H1 (cell line): ENCODE measurements at regions not wholly inside any gene's neighbourhood (a gene's known extent, or its start where the extent isn't known, plus 50 kb on each side); places are given as distances from the start of the nearest gene placed in this dataset.

ENCODE experiments used
- CTCF ChIA-PET: fragments of 300-600 bp; sonication (Branson Sonifier 250); formaldehyde crosslinking; loops from one replicate; lab custom pipeline; 2021; ENCODE audit not compliant: partially characterized antibody; lab: Charles Lee
- POLR2A ChIA-PET: fragments of 300-600 bp; sonication (Branson Sonifier 250); formaldehyde crosslinking; loops from one replicate; lab custom pipeline; 2021; ENCODE audit warnings: inconsistent platforms; ENCODE audit not compliant: partially characterized antibody; lab: Charles Lee
- DNase-seq, 2 experiments: peaks; one replicate each; pipeline versions ENCODE4 v3.0.0 to v3.0.0-alpha.2; 2010 to 2022; ENCODE audit warnings: low spot score in 2 of 2, low read depth in 1 of 2, mixed read lengths in 1 of 2
- FAIRE-seq: peaks from 2 replicates; lab custom pipeline; 2011; peaks lifted over from hg19 to GRCh38; lab: Jason Lieb, UNC
- H2AFZ ChIP-seq: 2 replicates; pipeline ENCODE4 v1.8.1; 2012; ENCODE audit warnings: low read length, inconsistent platforms
- H2AK5ac ChIP-seq: 2 replicates; pipeline ENCODE4 v1.6.1; 2013; ENCODE audit warnings: low read depth, low read length
- H2BK120ac ChIP-seq: replicated peaks from 2 replicates; pipeline ENCODE3; 2013; ENCODE audit warnings: low read depth, low read length, inconsistent platforms
- H2BK12ac ChIP-seq: 2 replicates; pipeline ENCODE4 v1.6.1; 2013; ENCODE audit warnings: low read depth, low read length
- H2BK15ac ChIP-seq: 2 replicates; pipeline ENCODE4 v1.6.1; 2013; ENCODE audit warnings: low read length
- H2BK20ac ChIP-seq: 2 replicates; pipeline ENCODE4 v1.6.1; 2013; ENCODE audit warnings: low read length
- H2BK5ac ChIP-seq: 2 replicates; pipeline ENCODE4 v1.6.1; 2013; ENCODE audit warnings: low read depth, low read length
- H3K14ac ChIP-seq: 2 replicates; pipeline ENCODE4 v1.6.1; 2013; ENCODE audit warnings: inconsistent platforms; ENCODE audit not compliant: insufficient read length
- H3K18ac ChIP-seq: 2 replicates; pipeline ENCODE4 v1.6.1; 2013; ENCODE audit warnings: low read length; ENCODE audit errors: extremely low read depth
- H3K23ac ChIP-seq: 2 replicates; pipeline ENCODE4 v1.6.1; 2013; ENCODE audit warnings: inconsistent platforms; ENCODE audit not compliant: insufficient read length
- H3K23me2 ChIP-seq: 2 replicates; pipeline ENCODE4 v1.6.1; 2013; ENCODE audit warnings: low read depth, low read length
- H3K27ac ChIP-seq: 2 replicates; pipeline ENCODE4 v1.6.1; 2011; ENCODE audit warnings: low read depth, low read length, inconsistent platforms
- H3K27me3 ChIP-seq, 4 experiments: replicated peaks in 1 of 4; 1 replicate in 1 of 4; 2 replicates in 3 of 4; pipeline versions ENCODE4 v1.6.1 to v1.8.1; 2011 to 2013; ENCODE audit warnings: low read length in 3 of 4, mild to moderate bottlenecking in 3 of 4, inconsistent platforms in 2 of 4, mixed read lengths in 2 of 4, moderate library complexity in 1 of 4; ENCODE audit not compliant: control insufficient read depth in 3 of 4, insufficient read depth in 3 of 4; ENCODE audit errors: extremely low read depth in 1 of 4
- H3K36me3 ChIP-seq, 4 experiments: 2 replicates each; pipeline versions ENCODE4 v1.6.1 to v1.8.1; 2011 to 2013; ENCODE audit warnings: mild to moderate bottlenecking in 4 of 4, low read length in 3 of 4, moderate library complexity in 2 of 4, control low read depth in 1 of 4, inconsistent platforms in 1 of 4; ENCODE audit not compliant: insufficient read depth in 4 of 4, control insufficient read depth in 2 of 4
- H3K4ac ChIP-seq: replicated peaks from 2 replicates; pipeline ENCODE3; 2013; ENCODE audit warnings: low read length, low read depth, mixed read lengths, inconsistent platforms; ENCODE audit not compliant: insufficient read length
- H3K4me1 ChIP-seq, 4 experiments: replicated peaks in 1 of 4; 1 replicate in 1 of 4; 2 replicates in 3 of 4; pipeline versions ENCODE4 v1.6.1 to v1.8.1; 2011 to 2013; ENCODE audit warnings: low read length in 3 of 4, inconsistent platforms in 2 of 4, mixed read lengths in 1 of 4; ENCODE audit not compliant: insufficient read depth in 4 of 4, control insufficient read depth in 3 of 4
- H3K4me2 ChIP-seq, 2 experiments: 2 replicates each; pipeline versions ENCODE4 v1.6.1 to v1.8.1; 2011 to 2013; ENCODE audit warnings: low read depth in 2 of 2, low read length in 2 of 2, control low read depth in 1 of 2, inconsistent platforms in 1 of 2, mild to moderate bottlenecking in 1 of 2; ENCODE audit not compliant: insufficient read depth in 1 of 2
- H3K4me3 ChIP-seq, 4 experiments: fragments of 200-600, 300-600 bp in 1 of 4; sonication (generic), shearing (Covaris generic), sonication (Bioruptor Twin) in 1 of 4; 2 replicates each; pipeline versions ENCODE4 v1.5.1 to v1.8.1; 2011 to 2016; ENCODE audit warnings: low read length in 4 of 4, low read depth in 3 of 4, control low read depth in 2 of 4, inconsistent platforms in 2 of 4, mild to moderate bottlenecking in 2 of 4, mixed read lengths in 1 of 4, moderate library complexity in 1 of 4; ENCODE audit not compliant: insufficient read depth in 2 of 4; ENCODE audit errors: extremely low read depth in 1 of 4
- H3K56ac ChIP-seq: replicated peaks from 2 replicates; pipeline ENCODE3; 2013; ENCODE audit warnings: low read depth, mild to moderate bottlenecking, mixed read lengths, low read length, inconsistent platforms; ENCODE audit not compliant: insufficient read length
- H3K79me1 ChIP-seq: 2 replicates; pipeline ENCODE4 v1.6.1; 2013; ENCODE audit warnings: low read depth, low read length, control low read depth
- H3K79me2 ChIP-seq, 2 experiments: 2 replicates each; pipeline versions ENCODE4 v1.6.1 to v1.8.1; 2012 to 2013; ENCODE audit warnings: low read length in 2 of 2, mild to moderate bottlenecking in 2 of 2, inconsistent platforms in 1 of 2; ENCODE audit not compliant: insufficient read depth in 2 of 2, control insufficient read depth in 1 of 2
- H3K9ac ChIP-seq, 4 experiments: replicated peaks in 1 of 4; 1 replicate in 1 of 4; 2 replicates in 3 of 4; pipeline versions ENCODE4 v1.6.1 to v1.8.1; 2011 to 2013; ENCODE audit warnings: low read depth in 3 of 4, low read length in 3 of 4, control low read depth in 2 of 4, mild to moderate bottlenecking in 2 of 4, moderate library complexity in 2 of 4, inconsistent platforms in 1 of 4; ENCODE audit errors: extremely low read depth in 1 of 4
- H3K9me3 ChIP-seq, 2 experiments: 2 replicates each; pipeline versions ENCODE4 v1.6.1 to v1.8.1; 2012 to 2013; ENCODE audit warnings: mild to moderate bottlenecking in 2 of 2, moderate library complexity in 2 of 2, control low read depth in 1 of 2, inconsistent platforms in 1 of 2, low read depth in 1 of 2, low read length in 1 of 2, mixed read lengths in 1 of 2; ENCODE audit not compliant: insufficient read depth in 2 of 2
- H4K20me1 ChIP-seq, 2 experiments: replicated peaks in 1 of 2; 2 replicates each; pipeline versions ENCODE3 to v1.8.1; 2011 to 2013; ENCODE audit warnings: inconsistent platforms in 2 of 2, low read length in 2 of 2, mild to moderate bottlenecking in 1 of 2; ENCODE audit not compliant: insufficient read depth in 2 of 2, control insufficient read depth in 1 of 2
- H4K5ac ChIP-seq: 2 replicates; pipeline ENCODE4 v1.6.1; 2013; ENCODE audit warnings: low read length, low read depth, mixed read lengths, inconsistent platforms; ENCODE audit not compliant: insufficient read length
- H4K8ac ChIP-seq: 2 replicates; pipeline ENCODE4 v1.8.0; 2013; ENCODE audit warnings: mild to moderate bottlenecking, moderate library complexity, low read length, inconsistent platforms; ENCODE audit not compliant: insufficient read depth; ENCODE audit errors: extremely low read depth
- H4K91ac ChIP-seq: replicated peaks from 2 replicates; pipeline ENCODE3; 2013; ENCODE audit warnings: low read length, mixed read lengths, inconsistent platforms; ENCODE audit not compliant: insufficient read length
- CEBPB ChIP-seq: IDR thresholded peaks from 2 replicates; pipeline ENCODE4 v1.6.1; 2012; ENCODE audit warnings: low read depth, low read length
- CTCF ChIP-seq, 3 experiments: IDR thresholded peaks; 1 replicate in 2 of 3; 2 replicates in 1 of 3; pipeline versions ENCODE4 v1.5.1 to v1.6.1; 2011; ENCODE audit warnings: low read length in 3 of 3, mild to moderate bottlenecking in 3 of 3, inconsistent platforms in 2 of 3, low read depth in 1 of 3, moderate library complexity in 1 of 3; ENCODE audit not compliant: insufficient read depth in 1 of 3; ENCODE audit errors: control extremely low read depth in 1 of 3
- EP300 ChIP-seq, 2 experiments: IDR thresholded peaks; 1 replicate in 1 of 2; 2 replicates in 1 of 2; pipeline ENCODE4 v1.6.1; 2011 to 2012; ENCODE audit warnings: low read depth in 2 of 2, low read length in 2 of 2, mild to moderate bottlenecking in 2 of 2, borderline replicate concordance in 1 of 2, inconsistent platforms in 1 of 2, moderate library complexity in 1 of 2
- ZNF274 ChIP-seq: IDR thresholded peaks from 2 replicates; pipeline ENCODE4 v1.7.0; 2012; ENCODE audit warnings: low read length, borderline replicate concordance; ENCODE audit errors: extremely low read depth
- WGBS, 2 experiments: shearing (Covaris generic) in 1 of 2; methylation state at CpG; one replicate each; pipeline versions ENCODE4 v1.1.6 to v1.1.7; 2013 to 2015; ENCODE audit warnings: low lambda C conversion rate in 2 of 2, mixed read lengths in 2 of 2, inconsistent platforms in 1 of 2, low coverage in 1 of 2, missing lambda C conversion rate in 1 of 2; ENCODE audit not compliant: insufficient replicate concordance in 2 of 2, insufficient coverage in 1 of 2, insufficient read length in 1 of 2; ENCODE audit errors: extremely low coverage in 1 of 2, missing lambda C conversion rate in 1 of 2; 5-methylcytosine and 5-hydroxymethylcytosine counted together

- no peak overlapping the region for H2BK20ac ChIP-seq
- H2AK5ac ChIP-seq: no peak overlapping the region
- no peak overlapping the region for H3K4me2 ChIP-seq
- no peak overlapping the region for H3K9ac ChIP-seq
- H3K4ac ChIP-seq: no peak overlapping the region
- no peaks in the 10 kb centered on the region for H4K20me1 ChIP-seq
- no peak overlapping the region for H3K4me3 ChIP-seq
- H3K56ac ChIP-seq: no peak overlapping the region
- CTCF ChIA-PET: interaction anchor here (1.2 kb wide), 1 partner anchor 23 kb away, joined by 4 read pairs; no protein-coding TSS in a partner anchor
- H3K36me3 ChIP-seq: no peaks in the 10 kb centered on the region
- no peak overlapping the region for H4K91ac ChIP-seq
- H3K27ac ChIP-seq: no peak overlapping the region
- H2BK120ac ChIP-seq: no peak overlapping the region
- H3K79me2 ChIP-seq: no peaks in the 10 kb centered on the region
- no peak overlapping the region for H3K14ac ChIP-seq
- H2AFZ ChIP-seq: peak overlapping the region; percentile 60; the same call in 1 of the 2 replicates
- no peak overlapping the region for H3K18ac ChIP-seq
- POLR2A ChIA-PET: no interaction called here
- no peaks in the 10 kb centered on the region for H3K79me1 ChIP-seq
- H2BK5ac ChIP-seq: no peak overlapping the region
- H2BK15ac ChIP-seq: no peak overlapping the region
- H3K23me2 ChIP-seq: no peaks in the 10 kb centered on the region
- DNase-seq: no peak
- H4K8ac ChIP-seq: no peak overlapping the region
- no peak overlapping the region for H2BK12ac ChIP-seq
- 91% methylated on average over 8 of the region's 8 CpGs; no CpG with 5 or more reads in 1 of the 2 experiments for WGBS, 2 experiments
- no peak overlapping the region for H3K23ac ChIP-seq
- H4K5ac ChIP-seq: no peak overlapping the region
- H3K9me3 ChIP-seq: 0 out of 4 replicates have a peak, but pooled peaks cover 0 to 2% of the 10 kb centered on the region in 2 experiments
- H3K4me1 ChIP-seq: peaks cover 3 to 9% (median 7%) of the 10 kb centered on the region in 4 experiments; a peak in 6 of 7 replicates
- FAIRE-seq: no peak
- H3K27me3 ChIP-seq: no peaks in the 10 kb centered on the region
- TF ChIP-seq CEBPB: no peak
- no peak for TF ChIP-seq ZNF274
- TF ChIP-seq EP300 (IDR thresholded peaks at IDR 0.05; ENCODE audit: borderline replicate concordance in 1 of 2, low read depth in 2 of 2, low read length in 2 of 2): no peak
- TF ChIP-seq CTCF (IDR thresholded peaks at IDR 0.05; ENCODE audit: control extremely low read depth in 1 of 3, insufficient read depth in 1 of 3, low read depth in 1 of 3, low read length in 3 of 3): no peak
These were observed 133.0 kb upstream of the PTCH1 start for GRCh38 chr9:95649801-95650213.
